Mucosa of descending colon (tissue), 3 donors: ENCODE measurements at regions not wholly inside any gene's neighbourhood (a gene's known extent, or its start where the extent isn't known, plus 50 kb on each side); places are given as distances from the start of the nearest gene placed in this dataset.

Source experiments
- ATAC-seq: fragments of 200-7000 bp; cut with Tn5 transposase; one replicate; pipeline ENCODE4 v1.9.1; 2020; ENCODE audit warnings: mild to moderate bottlenecking, moderate library complexity
- DNase-seq, 3 donors: peaks; one replicate each; pipeline ENCODE4 v3.0.0-alpha.2; 2020
- H3K36me3 ChIP-seq: fragments of 200-600 bp; one replicate; pipeline ENCODE4 v1.8.0; 2021; ENCODE audit warnings: low read depth, mild to moderate bottlenecking
- H3K4me1 ChIP-seq: fragments of 200-600 bp; one replicate; pipeline ENCODE4 v1.8.0; 2021; ENCODE audit warnings: low read depth, mild to moderate bottlenecking
- H3K4me3 ChIP-seq: fragments of 200-600 bp; one replicate; pipeline ENCODE4 v1.8.0; 2021; ENCODE audit warnings: mild to moderate bottlenecking
- H3K9me3 ChIP-seq: fragments of 200-600 bp; one replicate; pipeline ENCODE4 v1.8.0; 2021; ENCODE audit warnings: mild to moderate bottlenecking
- intact Hi-C, 2 donors: fragments of 100-400 bp; cut with DNase I in 1 of 2; cut with micrococcal nuclease in 1 of 2; formaldehyde crosslinking; loops; one replicate each; pipeline versions ENCODE4 v1.11.0 to v1.11.1; 2022; cut with DNase I, micrococcal nuclease
- TF ChIP-seq, protein P1 (sequence below): fragments of 200-600 bp; IDR thresholded peaks from one replicate; pipeline ENCODE4 v1.8.0; 2022; ENCODE audit warnings: antibody characterized with exemption, mild to moderate bottlenecking
- donor health status: DM: no; HTN: no; CAD: no; lungs with moderate emphysema.
- donor health status: DM: no; HTN: no; CAD: no.
- donor health status: DM: no; HTN: yes; CAD: no.

DNA sequence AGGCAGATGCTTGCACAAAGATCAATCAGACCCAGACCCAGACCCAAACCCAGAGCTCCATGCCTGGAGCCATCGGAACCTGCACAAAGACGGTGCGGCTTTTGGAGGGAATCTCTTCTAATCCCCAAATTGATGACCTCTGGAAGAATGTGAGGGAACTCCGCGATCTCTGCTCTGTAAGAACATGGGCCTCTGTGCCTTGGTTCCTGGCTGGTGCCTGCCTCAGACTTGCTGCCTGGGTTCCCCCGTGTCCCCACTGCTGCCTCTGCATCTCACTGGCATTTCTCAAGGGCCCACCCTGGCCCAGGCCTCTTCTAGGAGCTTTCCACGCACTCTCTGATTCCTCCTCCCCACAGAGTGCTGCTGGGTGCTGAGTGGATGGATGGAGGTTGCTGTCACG, 1044.4 kb downstream of the TBC1D22A start:
- no peaks in the 10 kb centered on the region for H3K4me1 ChIP-seq
- H3K4me3 ChIP-seq, result no peak overlapping the region
- intact Hi-C loops, result no loop called here
- DNase-seq (no peak), ATAC-seq (no peak)
- no peaks in the 10 kb centered on the region for H3K36me3 ChIP-seq
- TF ChIP-seq, protein P1, sequence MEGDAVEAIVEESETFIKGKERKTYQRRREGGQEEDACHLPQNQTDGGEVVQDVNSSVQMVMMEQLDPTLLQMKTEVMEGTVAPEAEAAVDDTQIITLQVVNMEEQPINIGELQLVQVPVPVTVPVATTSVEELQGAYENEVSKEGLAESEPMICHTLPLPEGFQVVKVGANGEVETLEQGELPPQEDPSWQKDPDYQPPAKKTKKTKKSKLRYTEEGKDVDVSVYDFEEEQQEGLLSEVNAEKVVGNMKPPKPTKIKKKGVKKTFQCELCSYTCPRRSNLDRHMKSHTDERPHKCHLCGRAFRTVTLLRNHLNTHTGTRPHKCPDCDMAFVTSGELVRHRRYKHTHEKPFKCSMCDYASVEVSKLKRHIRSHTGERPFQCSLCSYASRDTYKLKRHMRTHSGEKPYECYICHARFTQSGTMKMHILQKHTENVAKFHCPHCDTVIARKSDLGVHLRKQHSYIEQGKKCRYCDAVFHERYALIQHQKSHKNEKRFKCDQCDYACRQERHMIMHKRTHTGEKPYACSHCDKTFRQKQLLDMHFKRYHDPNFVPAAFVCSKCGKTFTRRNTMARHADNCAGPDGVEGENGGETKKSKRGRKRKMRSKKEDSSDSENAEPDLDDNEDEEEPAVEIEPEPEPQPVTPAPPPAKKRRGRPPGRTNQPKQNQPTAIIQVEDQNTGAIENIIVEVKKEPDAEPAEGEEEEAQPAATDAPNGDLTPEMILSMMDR, result no peak
- no peaks in the 10 kb centered on the region for H3K9me3 ChIP-seq

GRCh38 chr22:47805394-47805935, 1043.0 kb downstream of the TBC1D22A start:
- no peaks in the 10 kb centered on the region for H3K9me3 ChIP-seq
- ATAC-seq, result no peak
- intact Hi-C loops, result no loop called here
- no peak for DNase-seq
- H3K4me1 ChIP-seq, result no peaks in the 10 kb centered on the region
- H3K36me3 ChIP-seq, result no peaks in the 10 kb centered on the region
- no peak overlapping the region for H3K4me3 ChIP-seq
- TF ChIP-seq, protein P1, result no peak

GRCh38 chr22:47804281-47804680, 1041.8 kb downstream of the TBC1D22A start:
- TF ChIP-seq, protein P1, result no peak
- Histone ChIP-seq H3K36me3 (no peaks in the 10 kb centered on the region), H3K9me3 (no peaks in the 10 kb centered on the region), H3K4me3 (no peak overlapping the region), H3K4me1 (no peaks in the 10 kb centered on the region)
- no peak for ATAC-seq
- no peak for DNase-seq
- intact Hi-C loops, result no loop called here

DNA sequence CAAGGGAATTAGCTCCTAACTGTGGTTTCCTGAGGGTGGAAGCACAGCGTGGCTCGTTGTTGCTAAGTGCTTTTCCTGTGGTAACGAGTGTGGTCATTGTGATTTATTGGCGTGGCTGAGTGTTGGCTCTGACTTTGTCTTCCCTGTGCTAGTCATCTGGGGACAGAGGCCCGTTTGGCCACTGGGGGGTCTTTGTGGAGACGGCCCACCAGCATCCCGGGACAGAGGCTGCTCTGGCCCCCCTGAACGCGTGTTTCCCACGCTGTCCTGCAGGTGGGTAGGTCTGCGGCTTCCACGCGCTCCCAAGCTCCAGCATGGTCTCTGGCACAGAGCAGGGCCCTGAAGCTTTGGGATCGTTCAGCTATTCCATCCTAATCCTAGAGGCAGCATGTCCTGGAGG, 1040.0 kb downstream of the TBC1D22A start:
- intact Hi-C loops, result no loop called here
- Histone ChIP-seq H3K36me3 (no peaks in the 10 kb centered on the region), H3K4me3 (no peak overlapping the region), H3K9me3 (no peaks in the 10 kb centered on the region), H3K4me1 (no peaks in the 10 kb centered on the region)
- ATAC-seq (no peak), DNase-seq (no peak)
- TF ChIP-seq, protein P1, result no peak

- ATAC-seq, result no peak
Observed at GRCh38 chr22:47801541-47802245, 1039.2 kb downstream of the TBC1D22A start.

More at GRCh38 chr22:47801541-47802245, 1039.2 kb downstream of the TBC1D22A start:
- no peaks in the 10 kb centered on the region for H3K4me1 ChIP-seq
- no peak for DNase-seq
- H3K36me3 ChIP-seq, result no peaks in the 10 kb centered on the region
- H3K4me3 ChIP-seq, result no peak overlapping the region
- TF ChIP-seq, protein P1, result no peak
- H3K9me3 ChIP-seq, result no peaks in the 10 kb centered on the region
- intact Hi-C loops, result no loop called here
